ENCODE measurements at regions not wholly inside any gene's neighbourhood (a gene's known extent, or its start where the extent isn't known, plus 50 kb on each side); places are given as distances from the start of the nearest gene placed in this dataset.

DNA sequence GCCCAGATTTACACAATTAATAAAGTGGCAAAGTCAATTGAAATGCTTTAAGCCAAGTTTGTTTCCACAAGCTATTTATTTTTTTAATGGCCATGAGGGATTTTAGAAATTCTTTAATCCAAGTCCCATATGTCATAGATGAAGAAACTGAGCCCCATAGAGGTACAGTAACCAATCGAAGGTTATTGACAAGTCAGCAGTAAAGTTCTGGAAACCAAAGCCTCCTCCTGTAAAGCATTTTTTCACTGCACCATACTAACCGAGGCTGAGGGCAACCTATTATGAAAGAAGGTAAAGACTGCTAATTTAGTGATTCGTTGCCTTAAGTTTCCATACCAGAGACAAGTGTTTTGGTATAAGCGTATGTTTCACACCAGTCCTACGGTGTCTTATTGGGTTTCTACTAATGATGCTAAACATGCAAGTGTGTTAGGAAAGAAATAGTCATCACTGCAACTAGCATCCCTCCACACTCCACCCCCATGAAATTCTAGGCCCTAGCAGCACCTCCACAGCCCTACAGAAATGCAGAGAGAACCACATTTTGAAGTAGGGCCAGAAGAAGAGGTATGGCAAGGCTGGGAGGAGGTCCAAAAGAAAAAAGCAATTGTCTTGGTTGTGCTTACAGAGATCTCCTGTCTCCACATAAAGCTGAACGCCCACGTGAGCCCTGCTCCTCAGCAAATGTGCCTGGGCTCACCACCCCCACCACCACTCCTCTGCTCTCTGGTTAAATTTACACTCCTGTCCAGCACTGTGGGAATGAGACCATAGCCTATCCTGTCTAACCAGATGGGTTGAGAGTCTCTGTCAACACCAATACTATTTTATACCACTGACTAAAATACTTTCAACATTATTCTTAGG is 271.1 kb upstream of the G2E3 start:
- Mint-ChIP-seq H3K4me1 (ENCODE audit: low read depth, unreplicated experiment) (no peaks in the 10 kb centered on the region), H3K36me3 (ENCODE audit: low read depth, unreplicated experiment) (no peaks in the 10 kb centered on the region), H3K27me3 (ENCODE audit: low read depth, unreplicated experiment) (peaks cover 6% of the 10 kb centered on the region), H3K27ac (ENCODE audit: unreplicated experiment) (no peak overlapping the region), H3K9me3 (ENCODE audit: unreplicated experiment) (no peaks in the 10 kb centered on the region), H3K4me3 (ENCODE audit: unreplicated experiment) (no peak overlapping the region)
- no peaks in the 10 kb centered on the region for H3K27me3 ChIP-seq (ENCODE audit: insufficient read depth, low read length)
- H3K4me2 ChIP-seq (ENCODE audit: low read length), result no peak overlapping the region
- no peak overlapping the region for H3K27ac ChIP-seq (ENCODE audit: low read depth, low read length)
- peak; percentile 25 for DNase-seq (ENCODE audit: low read depth)
- no peaks in the 10 kb centered on the region for H4K20me1 ChIP-seq (ENCODE audit: insufficient read depth, low read length)
- peaks cover 3% of the 10 kb centered on the region for H3K4me1 ChIP-seq (ENCODE audit: insufficient read depth, low read length)
- H3K4me3 ChIP-seq (ENCODE audit: insufficient read depth, low read depth, low read length), result no peak overlapping the region
- FAIRE-seq, result no peak
- no peaks in the 10 kb centered on the region for H3K79me2 ChIP-seq (ENCODE audit: insufficient read depth, low read length)
- no peak overlapping the region for H3K9ac ChIP-seq (ENCODE audit: low read length)
- TF ChIP-seq, protein P1, sequence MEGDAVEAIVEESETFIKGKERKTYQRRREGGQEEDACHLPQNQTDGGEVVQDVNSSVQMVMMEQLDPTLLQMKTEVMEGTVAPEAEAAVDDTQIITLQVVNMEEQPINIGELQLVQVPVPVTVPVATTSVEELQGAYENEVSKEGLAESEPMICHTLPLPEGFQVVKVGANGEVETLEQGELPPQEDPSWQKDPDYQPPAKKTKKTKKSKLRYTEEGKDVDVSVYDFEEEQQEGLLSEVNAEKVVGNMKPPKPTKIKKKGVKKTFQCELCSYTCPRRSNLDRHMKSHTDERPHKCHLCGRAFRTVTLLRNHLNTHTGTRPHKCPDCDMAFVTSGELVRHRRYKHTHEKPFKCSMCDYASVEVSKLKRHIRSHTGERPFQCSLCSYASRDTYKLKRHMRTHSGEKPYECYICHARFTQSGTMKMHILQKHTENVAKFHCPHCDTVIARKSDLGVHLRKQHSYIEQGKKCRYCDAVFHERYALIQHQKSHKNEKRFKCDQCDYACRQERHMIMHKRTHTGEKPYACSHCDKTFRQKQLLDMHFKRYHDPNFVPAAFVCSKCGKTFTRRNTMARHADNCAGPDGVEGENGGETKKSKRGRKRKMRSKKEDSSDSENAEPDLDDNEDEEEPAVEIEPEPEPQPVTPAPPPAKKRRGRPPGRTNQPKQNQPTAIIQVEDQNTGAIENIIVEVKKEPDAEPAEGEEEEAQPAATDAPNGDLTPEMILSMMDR (IDR thresholded peaks at IDR 0.05; ENCODE audit: insufficient read depth, low read depth, low read length), result no peak
- TF ChIP-seq EZH2 (IDR thresholded peaks at IDR 0.05; ENCODE audit: insufficient read depth, low read length), result no peak
- H3K36me3 ChIP-seq (ENCODE audit: insufficient read depth, low read length), result no peaks in the 10 kb centered on the region
- no peak overlapping the region for H2AFZ ChIP-seq (ENCODE audit: low read depth, low read length)
- H3K9me3 ChIP-seq (ENCODE audit: insufficient read depth, low read depth, low read length), result no peaks in the 10 kb centered on the region

DNA sequence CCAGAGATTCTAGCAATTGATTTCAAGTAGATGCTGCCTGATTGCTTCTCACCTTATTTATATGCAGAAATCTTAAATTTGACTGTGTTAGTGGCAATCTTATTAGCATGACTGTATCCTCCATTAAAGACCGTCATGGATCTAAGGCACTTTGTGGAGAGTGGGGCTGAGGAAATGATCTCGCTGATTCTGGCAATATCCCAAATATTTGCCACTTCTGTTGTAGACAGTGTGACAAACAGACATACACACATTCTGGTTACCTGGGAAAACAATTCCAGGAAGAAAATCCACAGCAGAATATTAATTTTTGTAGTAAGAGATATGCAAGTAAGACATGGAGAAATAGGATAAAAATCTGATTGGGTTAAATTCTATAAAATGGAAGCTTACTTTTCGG is 269.0 kb upstream of the G2E3 start:
- Histone ChIP-seq H3K9me3 (ENCODE audit: insufficient read depth, low read depth, low read length) (no peaks in the 10 kb centered on the region), H3K9ac (ENCODE audit: low read length) (no peak overlapping the region), H3K4me2 (ENCODE audit: low read length) (no peak overlapping the region), H3K27me3 (ENCODE audit: insufficient read depth, low read length) (no peaks in the 10 kb centered on the region), H3K27ac (ENCODE audit: low read depth, low read length) (no peak overlapping the region), H3K36me3 (ENCODE audit: insufficient read depth, low read length) (no peaks in the 10 kb centered on the region), H2AFZ (ENCODE audit: low read depth, low read length) (no peak overlapping the region), H3K4me1 (ENCODE audit: insufficient read depth, low read length) (peaks cover 3% of the 10 kb centered on the region), H3K4me3 (ENCODE audit: insufficient read depth, low read depth, low read length) (no peak overlapping the region), H3K79me2 (ENCODE audit: insufficient read depth, low read length) (no peaks in the 10 kb centered on the region), H4K20me1 (ENCODE audit: insufficient read depth, low read length) (no peaks in the 10 kb centered on the region)
- H3K9me3 Mint-ChIP-seq (ENCODE audit: unreplicated experiment), result no peaks in the 10 kb centered on the region
- H3K27ac Mint-ChIP-seq (ENCODE audit: unreplicated experiment), result no peak overlapping the region
- H3K4me1 Mint-ChIP-seq (ENCODE audit: low read depth, unreplicated experiment), result no peaks in the 10 kb centered on the region
- DNase-seq (ENCODE audit: low read depth) (no peak), FAIRE-seq (no peak)
- no peak for TF ChIP-seq EZH2 (IDR thresholded peaks at IDR 0.05; ENCODE audit: insufficient read depth, low read length)
- TF ChIP-seq, protein P1 (IDR thresholded peaks at IDR 0.05; ENCODE audit: insufficient read depth, low read depth, low read length), result no peak
- H3K4me3 Mint-ChIP-seq (ENCODE audit: unreplicated experiment), result no peak overlapping the region
- H3K36me3 Mint-ChIP-seq (ENCODE audit: low read depth, unreplicated experiment), result no peaks in the 10 kb centered on the region
- H3K27me3 Mint-ChIP-seq (ENCODE audit: low read depth, unreplicated experiment), result peaks cover 13% of the 10 kb centered on the region

DNA sequence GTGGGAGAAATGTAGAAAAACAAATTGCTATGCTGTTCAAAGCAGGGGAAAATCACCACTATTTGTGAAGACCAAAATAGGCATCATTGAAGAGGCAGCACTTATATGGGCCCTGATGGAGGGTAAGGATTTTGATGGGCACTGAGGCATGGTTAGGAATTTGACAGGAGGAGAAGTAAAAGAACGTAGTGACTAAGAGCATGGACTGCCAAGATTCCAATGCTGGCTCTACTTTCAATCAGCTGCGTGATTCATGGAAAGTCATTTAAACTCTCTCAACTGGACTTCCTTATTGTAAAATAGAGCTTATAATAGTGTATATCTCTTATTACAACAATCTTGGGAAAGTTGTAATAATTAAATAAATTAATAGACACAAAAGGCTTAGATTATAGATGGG is 267.7 kb upstream of the G2E3 start:
- Histone ChIP-seq H3K36me3 (ENCODE audit: insufficient read depth, low read length) (no peaks in the 10 kb centered on the region), H3K4me1 (ENCODE audit: insufficient read depth, low read length) (peaks cover 3% of the 10 kb centered on the region), H3K9me3 (ENCODE audit: insufficient read depth, low read depth, low read length) (no peaks in the 10 kb centered on the region), H3K27ac (ENCODE audit: low read depth, low read length) (no peak overlapping the region), H4K20me1 (ENCODE audit: insufficient read depth, low read length) (no peaks in the 10 kb centered on the region), H3K4me2 (ENCODE audit: low read length) (no peak overlapping the region), H3K79me2 (ENCODE audit: insufficient read depth, low read length) (no peaks in the 10 kb centered on the region), H3K9ac (ENCODE audit: low read length) (no peak overlapping the region), H3K27me3 (ENCODE audit: insufficient read depth, low read length) (no peaks in the 10 kb centered on the region), H3K4me3 (ENCODE audit: insufficient read depth, low read depth, low read length) (no peak overlapping the region), H2AFZ (ENCODE audit: low read depth, low read length) (no peak overlapping the region)
- no peak overlapping the region for H3K27ac Mint-ChIP-seq (ENCODE audit: unreplicated experiment)
- TF ChIP-seq, protein P1 (IDR thresholded peaks at IDR 0.05; ENCODE audit: insufficient read depth, low read depth, low read length), result no peak
- no peak for TF ChIP-seq EZH2 (IDR thresholded peaks at IDR 0.05; ENCODE audit: insufficient read depth, low read length)
- no peak overlapping the region for H3K4me3 Mint-ChIP-seq (ENCODE audit: unreplicated experiment)
- no peaks in the 10 kb centered on the region for H3K36me3 Mint-ChIP-seq (ENCODE audit: low read depth, unreplicated experiment)
- H3K27me3 Mint-ChIP-seq (ENCODE audit: low read depth, unreplicated experiment), result peaks cover 10% of the 10 kb centered on the region
- FAIRE-seq (peak; percentile 65), DNase-seq (ENCODE audit: low read depth) (peak; percentile 88)
- no peaks in the 10 kb centered on the region for H3K4me1 Mint-ChIP-seq (ENCODE audit: low read depth, unreplicated experiment)
- no peaks in the 10 kb centered on the region for H3K9me3 Mint-ChIP-seq (ENCODE audit: unreplicated experiment)

All from astrocyte (in vitro differentiated cells and primary cell).